ENCODE measurements at regions not wholly inside any gene's neighbourhood (a gene's known extent, or its start where the extent isn't known, plus 50 kb on each side); places are given as distances from the start of the nearest gene placed in this dataset.

- H3K27me3 Mint-ChIP-seq (ENCODE audit: low read depth) = peaks cover 5% of the 10 kb centered on the region
- peaks cover under 1% of the 10 kb centered on the region for H3K4me1 Mint-ChIP-seq
- H3K36me3 Mint-ChIP-seq = no peaks in the 10 kb centered on the region
- DNase-seq (ENCODE audit: low spot score in 2 of 2, unreplicated experiment in 2 of 2) = no peak
- no peaks in the 10 kb centered on the region for H3K9me3 Mint-ChIP-seq
- TF ChIP-seq, protein P1, sequence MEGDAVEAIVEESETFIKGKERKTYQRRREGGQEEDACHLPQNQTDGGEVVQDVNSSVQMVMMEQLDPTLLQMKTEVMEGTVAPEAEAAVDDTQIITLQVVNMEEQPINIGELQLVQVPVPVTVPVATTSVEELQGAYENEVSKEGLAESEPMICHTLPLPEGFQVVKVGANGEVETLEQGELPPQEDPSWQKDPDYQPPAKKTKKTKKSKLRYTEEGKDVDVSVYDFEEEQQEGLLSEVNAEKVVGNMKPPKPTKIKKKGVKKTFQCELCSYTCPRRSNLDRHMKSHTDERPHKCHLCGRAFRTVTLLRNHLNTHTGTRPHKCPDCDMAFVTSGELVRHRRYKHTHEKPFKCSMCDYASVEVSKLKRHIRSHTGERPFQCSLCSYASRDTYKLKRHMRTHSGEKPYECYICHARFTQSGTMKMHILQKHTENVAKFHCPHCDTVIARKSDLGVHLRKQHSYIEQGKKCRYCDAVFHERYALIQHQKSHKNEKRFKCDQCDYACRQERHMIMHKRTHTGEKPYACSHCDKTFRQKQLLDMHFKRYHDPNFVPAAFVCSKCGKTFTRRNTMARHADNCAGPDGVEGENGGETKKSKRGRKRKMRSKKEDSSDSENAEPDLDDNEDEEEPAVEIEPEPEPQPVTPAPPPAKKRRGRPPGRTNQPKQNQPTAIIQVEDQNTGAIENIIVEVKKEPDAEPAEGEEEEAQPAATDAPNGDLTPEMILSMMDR (IDR thresholded peaks at IDR 0.05; ENCODE audit: unreplicated experiment) = no peak
- H3K27ac Mint-ChIP-seq = no peak overlapping the region
- no peak overlapping the region for H3K4me3 Mint-ChIP-seq
Observed at GRCh38 chr15:29529043-29529442, 259.4 kb upstream of the NSMCE3 start.

GRCh38 chr15:29528276-29528675 lies 258.7 kb upstream of the NSMCE3 start:
- H3K27ac Mint-ChIP-seq = no peak overlapping the region

GRCh38 chr15:29526802-29527201 lies 257.2 kb upstream of the NSMCE3 start:
- TF ChIP-seq, protein P1 (IDR thresholded peaks at IDR 0.05; ENCODE audit: unreplicated experiment) = no peak
- H3K36me3 Mint-ChIP-seq = no peaks in the 10 kb centered on the region
- peaks cover 2% of the 10 kb centered on the region for H3K4me1 Mint-ChIP-seq
- no peak overlapping the region for H3K27ac Mint-ChIP-seq
- no peak for DNase-seq (ENCODE audit: low spot score in 2 of 2, unreplicated experiment in 2 of 2)
- H3K4me3 Mint-ChIP-seq = no peak overlapping the region
- peaks cover 5% of the 10 kb centered on the region for H3K27me3 Mint-ChIP-seq (ENCODE audit: low read depth)
- H3K9me3 Mint-ChIP-seq = peaks cover 4% of the 10 kb centered on the region

More at GRCh38 chr15:29528276-29528675, 258.7 kb upstream of the NSMCE3 start:
- no peak for DNase-seq (ENCODE audit: low spot score in 2 of 2, unreplicated experiment in 2 of 2)
- Mint-ChIP-seq H3K27me3 (ENCODE audit: low read depth) (peaks cover 5% of the 10 kb centered on the region), H3K4me1 (no peaks in the 10 kb centered on the region), H3K36me3 (no peaks in the 10 kb centered on the region), H3K4me3 (no peak overlapping the region), H3K9me3 (no peaks in the 10 kb centered on the region)
- TF ChIP-seq, protein P1 (IDR thresholded peaks at IDR 0.05; ENCODE audit: unreplicated experiment) = no peak

- H3K4me3 Mint-ChIP-seq = no peak overlapping the region
- no peaks in the 10 kb centered on the region for H3K36me3 Mint-ChIP-seq
- H3K27ac Mint-ChIP-seq = no peak overlapping the region
Observed at GRCh38 chr15:29522373-29523276, 253.0 kb upstream of the NSMCE3 start.

DNA sequence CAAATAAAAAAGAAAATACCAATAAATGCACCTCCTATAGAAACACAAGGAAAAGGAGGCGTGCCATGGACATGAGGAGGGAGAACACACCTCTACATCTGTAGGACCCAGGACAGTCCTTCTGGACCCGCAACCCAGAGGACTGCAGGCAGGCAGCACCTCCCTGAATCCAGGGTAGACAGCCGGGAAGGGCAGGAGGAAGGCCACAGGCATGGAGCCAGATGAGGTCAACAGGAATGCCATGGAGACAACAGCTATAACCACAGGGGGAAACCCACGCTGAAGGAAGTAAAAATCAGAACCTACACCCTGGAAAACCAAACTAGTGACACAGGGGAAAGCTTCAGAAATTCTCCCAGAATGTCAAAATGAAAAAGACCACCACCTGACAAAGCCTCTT lies 248.8 kb upstream of the NSMCE3 start:
- H3K4me1 Mint-ChIP-seq = peaks cover 2% of the 10 kb centered on the region
- TF ChIP-seq, protein P1 (IDR thresholded peaks at IDR 0.05; ENCODE audit: unreplicated experiment) = no peak
- no peak for DNase-seq (ENCODE audit: low spot score in 2 of 2, unreplicated experiment in 2 of 2)
- peaks cover 16% of the 10 kb centered on the region for H3K9me3 Mint-ChIP-seq
- H3K27ac Mint-ChIP-seq = no peak overlapping the region
- no peaks in the 10 kb centered on the region for H3K36me3 Mint-ChIP-seq
- H3K4me3 Mint-ChIP-seq = no peak overlapping the region
- peaks cover 18% of the 10 kb centered on the region for H3K27me3 Mint-ChIP-seq (ENCODE audit: low read depth)

More at GRCh38 chr15:29522373-29523276, 253.0 kb upstream of the NSMCE3 start:
- Mint-ChIP-seq H3K9me3 (peaks cover 16% of the 10 kb centered on the region), H3K27me3 (ENCODE audit: low read depth) (peaks cover 5% of the 10 kb centered on the region), H3K4me1 (peaks cover 2% of the 10 kb centered on the region)
- TF ChIP-seq, protein P1 (IDR thresholded peaks at IDR 0.05; ENCODE audit: unreplicated experiment) = no peak
- DNase-seq (ENCODE audit: low spot score in 2 of 2, unreplicated experiment in 2 of 2) = no peak
